ENCODE measurements at regions not wholly inside any gene's neighbourhood (a gene's known extent, or its start where the extent isn't known, plus 50 kb on each side); places are given as distances from the start of the nearest gene placed in this dataset.

GRCh38 chr13:66138172-66138811 lies 1091.8 kb downstream of the PCDH9 start (continued):
- no peak for TF ChIP-seq TCF3 (IDR thresholded peaks at IDR 0.05; ENCODE audit: borderline replicate concordance, insufficient read depth, low read depth, low read length)
- no peak for TF ChIP-seq BCL3 (IDR thresholded peaks at IDR 0.05; ENCODE audit: borderline replicate concordance, insufficient read depth, low read depth, low read length, poor library complexity, severe bottlenecking)
- 0 out of 2 replicates have a peak, but pooled peaks have one; percentile 13 for TF ChIP-seq NFIC (IDR thresholded peaks at IDR 0.05; ENCODE audit: low read depth, low read length)
- TF ChIP-seq ZNF592 (IDR thresholded peaks at IDR 0.05) = no peak
- peak; percentile 99 for TF ChIP-seq SKIL (IDR thresholded peaks at IDR 0.05; ENCODE audit: low read depth, poor library complexity, severe bottlenecking)
- TF ChIP-seq MEF2A (IDR thresholded peaks at IDR 0.05; ENCODE audit: insufficient read depth, low read depth, low read length) = no peak
- TF ChIP-seq TCF7 (IDR thresholded peaks at IDR 0.05; ENCODE audit: borderline replicate concordance) = no peak
- no peak for TF ChIP-seq RBBP5 (conservative IDR thresholded peaks at IDR 0.05)
- TF ChIP-seq WRNIP1 (IDR thresholded peaks at IDR 0.05; ENCODE audit: borderline replicate concordance, low read depth, low read length) = no peak
- TF ChIP-seq MEF2B (IDR thresholded peaks at IDR 0.05; ENCODE audit: partially characterized antibody, poor library complexity, severe bottlenecking) = peak; percentile 80
- no peak for TF ChIP-seq ZBTB4 (CRISPR knock-in tag; IDR thresholded peaks at IDR 0.05)
- TF ChIP-seq GATAD2B (conservative IDR thresholded peaks at IDR 0.05; ENCODE audit: low read depth) = no peak
- peak; percentile 51; the same call in 1 of the 2 replicates for TF ChIP-seq CHD2 (IDR thresholded peaks at IDR 0.05; ENCODE audit: borderline replicate concordance, low read depth, low read length)
